ENCODE measurements at regions not wholly inside any gene's neighbourhood (a gene's known extent, or its start where the extent isn't known, plus 50 kb on each side); places are given as distances from the start of the nearest gene placed in this dataset.
"Not testable (repeated sequence)": the region's sequence is repeated elsewhere in the genome, so short reads cannot be mapped to it uniquely, and the experiment has no call there.

GRCh38 chr6:167560673-167561569, 236.0 kb downstream of the TTLL2 start:
- ChIA-PET CTCF (no interaction called here), POLR2A (no interaction called here)
- Histone ChIP-seq H3K4me3 (ENCODE audit: low read depth in 2 of 2, low read length in 1 of 2) (no peak overlapping the region), H2AFZ (ENCODE audit: low read depth) (no peak overlapping the region), H3K9me2 (no peaks in the 10 kb centered on the region), H3K4me1 (ENCODE audit: control insufficient read depth in 1 of 2, insufficient read depth in 2 of 2, low read depth in 1 of 2, low read length in 1 of 2) (no peaks in the 10 kb centered on the region; a peak in 1 of 4 replicates), H3F3A (replicated peaks; ENCODE audit: insufficient read depth) (no peaks in the 10 kb centered on the region), H4K20me1 (ENCODE audit: insufficient read depth) (no peaks in the 10 kb centered on the region), H3K9me3 (0 out of 2 replicates have a peak, but pooled peaks cover 2% of the 10 kb centered on the region), H3K9ac (no peak overlapping the region), H3K27me3 (ENCODE audit: insufficient read depth) (no peaks in the 10 kb centered on the region), H3K27ac (ENCODE audit: low read depth in 2 of 2, low read length in 1 of 2) (no peak overlapping the region), H3K36me3 (replicated peaks in 1 of 2; ENCODE audit: control insufficient read depth in 1 of 2, insufficient read depth in 2 of 2, low read length in 1 of 2) (no peaks in the 10 kb centered on the region), H3K4me2 (no peak overlapping the region), H3K79me2 (ENCODE audit: insufficient read depth) (no peaks in the 10 kb centered on the region)
- WGBS (ENCODE audit: low lambda C conversion rate) = 65% methylated on average over 13 of the region's 13 CpGs
- TF ChIP-seq CTCF (IDR thresholded peaks at IDR 0.05) (no peak), TEAD4 (IDR thresholded peaks at IDR 0.05; ENCODE audit: borderline replicate concordance, insufficient read depth) (no peak), MXI1 (IDR thresholded peaks at IDR 0.05; ENCODE audit: low read depth, low read length) (no peak), EZH2phosphoT487 (IDR thresholded peaks at IDR 0.05; ENCODE audit: borderline replicate concordance, low read depth) (no peak), JUND (IDR thresholded peaks at IDR 0.05) (no peak), POLR2AphosphoS5 (IDR thresholded peaks at IDR 0.05; ENCODE audit: low read depth, low read length) (no peak), TAF1 (IDR thresholded peaks at IDR 0.05; ENCODE audit: borderline replicate concordance, low read depth, low read length) (no peak), USF2 (IDR thresholded peaks at IDR 0.05; ENCODE audit: borderline replicate concordance, low read depth, low read length) (no peak), USF1 (IDR thresholded peaks at IDR 0.05; ENCODE audit: borderline replicate concordance, low read depth) (no peak), NFIC (IDR thresholded peaks at IDR 0.05; ENCODE audit: borderline replicate concordance) (no peak), YY1 (IDR thresholded peaks at IDR 0.05; ENCODE audit: low read depth) (no peak), SMC3 (IDR thresholded peaks at IDR 0.05; ENCODE audit: low read depth, low read length) (no peak), RAD21 (IDR thresholded peaks at IDR 0.05; ENCODE audit: low read length) (no peak)
- no peak for DNase-seq

- H3K9me3 ChIP-seq; H3K9me2 ChIP-seq; H3K27me3 ChIP-seq (ENCODE audit: insufficient read depth); CTCF ChIA-PET; H3K27ac ChIP-seq (ENCODE audit: low read depth in 2 of 2, low read length in 1 of 2); H3F3A ChIP-seq (replicated peaks; ENCODE audit: insufficient read depth); DNase-seq; H3K36me3 ChIP-seq (replicated peaks in 1 of 2; ENCODE audit: control insufficient read depth in 1 of 2, insufficient read depth in 2 of 2, low read length in 1 of 2); POLR2A ChIA-PET; H3K4me1 ChIP-seq (ENCODE audit: control insufficient read depth in 1 of 2, insufficient read depth in 2 of 2, low read depth in 1 of 2, low read length in 1 of 2); H2AFZ ChIP-seq (ENCODE audit: low read depth); H4K20me1 ChIP-seq (ENCODE audit: insufficient read depth); H3K79me2 ChIP-seq (ENCODE audit: insufficient read depth); H3K4me2 ChIP-seq; H3K4me3 ChIP-seq (ENCODE audit: low read depth in 2 of 2, low read length in 1 of 2); H3K9ac ChIP-seq: not testable (repeated sequence)
- WGBS (ENCODE audit: low lambda C conversion rate) = 13% methylated on average over 6 of the region's 6 CpGs
These were observed 238.0 kb downstream of the TTLL2 start for GRCh38 chr6:167562862-167563261.

Data from SK-N-SH (cell line).